H1 (cell line): ENCODE measurements at regions not wholly inside any gene's neighbourhood (a gene's known extent, or its start where the extent isn't known, plus 50 kb on each side); places are given as distances from the start of the nearest gene placed in this dataset.

Source experiments
- CTCF ChIA-PET: fragments of 300-600 bp; sonication (Branson Sonifier 250); formaldehyde crosslinking; loops from one replicate; lab custom pipeline; 2021; ENCODE audit not compliant: partially characterized antibody; lab: Charles Lee
- POLR2A ChIA-PET: fragments of 300-600 bp; sonication (Branson Sonifier 250); formaldehyde crosslinking; loops from one replicate; lab custom pipeline; 2021; ENCODE audit warnings: inconsistent platforms; ENCODE audit not compliant: partially characterized antibody; lab: Charles Lee
- DNase-seq, 2 experiments: peaks; one replicate each; pipeline versions ENCODE4 v3.0.0 to v3.0.0-alpha.2; 2010 to 2022; ENCODE audit warnings: low spot score in 2 of 2, low read depth in 1 of 2, mixed read lengths in 1 of 2
- FAIRE-seq: peaks from 2 replicates; lab custom pipeline; 2011; peaks lifted over from hg19 to GRCh38; lab: Jason Lieb, UNC
- H2AFZ ChIP-seq: 2 replicates; pipeline ENCODE4 v1.8.1; 2012; ENCODE audit warnings: low read length, inconsistent platforms
- H2AK5ac ChIP-seq: 2 replicates; pipeline ENCODE4 v1.6.1; 2013; ENCODE audit warnings: low read depth, low read length
- H2BK120ac ChIP-seq: replicated peaks from 2 replicates; pipeline ENCODE3; 2013; ENCODE audit warnings: low read depth, low read length, inconsistent platforms
- H2BK12ac ChIP-seq: 2 replicates; pipeline ENCODE4 v1.6.1; 2013; ENCODE audit warnings: low read depth, low read length
- H2BK15ac ChIP-seq: 2 replicates; pipeline ENCODE4 v1.6.1; 2013; ENCODE audit warnings: low read length
- H2BK20ac ChIP-seq: 2 replicates; pipeline ENCODE4 v1.6.1; 2013; ENCODE audit warnings: low read length
- H2BK5ac ChIP-seq: 2 replicates; pipeline ENCODE4 v1.6.1; 2013; ENCODE audit warnings: low read depth, low read length
- H3K14ac ChIP-seq: 2 replicates; pipeline ENCODE4 v1.6.1; 2013; ENCODE audit warnings: inconsistent platforms; ENCODE audit not compliant: insufficient read length
- H3K18ac ChIP-seq: 2 replicates; pipeline ENCODE4 v1.6.1; 2013; ENCODE audit warnings: low read length; ENCODE audit errors: extremely low read depth
- H3K23ac ChIP-seq: 2 replicates; pipeline ENCODE4 v1.6.1; 2013; ENCODE audit warnings: inconsistent platforms; ENCODE audit not compliant: insufficient read length
- H3K23me2 ChIP-seq: 2 replicates; pipeline ENCODE4 v1.6.1; 2013; ENCODE audit warnings: low read depth, low read length
- H3K27ac ChIP-seq: 2 replicates; pipeline ENCODE4 v1.6.1; 2011; ENCODE audit warnings: low read depth, low read length, inconsistent platforms
- H3K27me3 ChIP-seq, 4 experiments: replicated peaks in 1 of 4; 1 replicate in 1 of 4; 2 replicates in 3 of 4; pipeline versions ENCODE4 v1.6.1 to v1.8.1; 2011 to 2013; ENCODE audit warnings: low read length in 3 of 4, mild to moderate bottlenecking in 3 of 4, inconsistent platforms in 2 of 4, mixed read lengths in 2 of 4, moderate library complexity in 1 of 4; ENCODE audit not compliant: control insufficient read depth in 3 of 4, insufficient read depth in 3 of 4; ENCODE audit errors: extremely low read depth in 1 of 4
- H3K36me3 ChIP-seq, 4 experiments: 2 replicates each; pipeline versions ENCODE4 v1.6.1 to v1.8.1; 2011 to 2013; ENCODE audit warnings: mild to moderate bottlenecking in 4 of 4, low read length in 3 of 4, moderate library complexity in 2 of 4, control low read depth in 1 of 4, inconsistent platforms in 1 of 4; ENCODE audit not compliant: insufficient read depth in 4 of 4, control insufficient read depth in 2 of 4
- H3K4ac ChIP-seq: replicated peaks from 2 replicates; pipeline ENCODE3; 2013; ENCODE audit warnings: low read length, low read depth, mixed read lengths, inconsistent platforms; ENCODE audit not compliant: insufficient read length
- H3K4me1 ChIP-seq, 4 experiments: replicated peaks in 1 of 4; 1 replicate in 1 of 4; 2 replicates in 3 of 4; pipeline versions ENCODE4 v1.6.1 to v1.8.1; 2011 to 2013; ENCODE audit warnings: low read length in 3 of 4, inconsistent platforms in 2 of 4, mixed read lengths in 1 of 4; ENCODE audit not compliant: insufficient read depth in 4 of 4, control insufficient read depth in 3 of 4
- H3K4me2 ChIP-seq, 2 experiments: 2 replicates each; pipeline versions ENCODE4 v1.6.1 to v1.8.1; 2011 to 2013; ENCODE audit warnings: low read depth in 2 of 2, low read length in 2 of 2, control low read depth in 1 of 2, inconsistent platforms in 1 of 2, mild to moderate bottlenecking in 1 of 2; ENCODE audit not compliant: insufficient read depth in 1 of 2
- H3K4me3 ChIP-seq, 4 experiments: fragments of 200-600, 300-600 bp in 1 of 4; sonication (generic), shearing (Covaris generic), sonication (Bioruptor Twin) in 1 of 4; 2 replicates each; pipeline versions ENCODE4 v1.5.1 to v1.8.1; 2011 to 2016; ENCODE audit warnings: low read length in 4 of 4, low read depth in 3 of 4, control low read depth in 2 of 4, inconsistent platforms in 2 of 4, mild to moderate bottlenecking in 2 of 4, mixed read lengths in 1 of 4, moderate library complexity in 1 of 4; ENCODE audit not compliant: insufficient read depth in 2 of 4; ENCODE audit errors: extremely low read depth in 1 of 4
- H3K56ac ChIP-seq: replicated peaks from 2 replicates; pipeline ENCODE3; 2013; ENCODE audit warnings: low read depth, mild to moderate bottlenecking, mixed read lengths, low read length, inconsistent platforms; ENCODE audit not compliant: insufficient read length
- H3K79me1 ChIP-seq: 2 replicates; pipeline ENCODE4 v1.6.1; 2013; ENCODE audit warnings: low read depth, low read length, control low read depth
- H3K79me2 ChIP-seq, 2 experiments: 2 replicates each; pipeline versions ENCODE4 v1.6.1 to v1.8.1; 2012 to 2013; ENCODE audit warnings: low read length in 2 of 2, mild to moderate bottlenecking in 2 of 2, inconsistent platforms in 1 of 2; ENCODE audit not compliant: insufficient read depth in 2 of 2, control insufficient read depth in 1 of 2
- H3K9ac ChIP-seq, 4 experiments: replicated peaks in 1 of 4; 1 replicate in 1 of 4; 2 replicates in 3 of 4; pipeline versions ENCODE4 v1.6.1 to v1.8.1; 2011 to 2013; ENCODE audit warnings: low read depth in 3 of 4, low read length in 3 of 4, control low read depth in 2 of 4, mild to moderate bottlenecking in 2 of 4, moderate library complexity in 2 of 4, inconsistent platforms in 1 of 4; ENCODE audit errors: extremely low read depth in 1 of 4
- H3K9me3 ChIP-seq, 2 experiments: 2 replicates each; pipeline versions ENCODE4 v1.6.1 to v1.8.1; 2012 to 2013; ENCODE audit warnings: mild to moderate bottlenecking in 2 of 2, moderate library complexity in 2 of 2, control low read depth in 1 of 2, inconsistent platforms in 1 of 2, low read depth in 1 of 2, low read length in 1 of 2, mixed read lengths in 1 of 2; ENCODE audit not compliant: insufficient read depth in 2 of 2
- H4K20me1 ChIP-seq, 2 experiments: replicated peaks in 1 of 2; 2 replicates each; pipeline versions ENCODE3 to v1.8.1; 2011 to 2013; ENCODE audit warnings: inconsistent platforms in 2 of 2, low read length in 2 of 2, mild to moderate bottlenecking in 1 of 2; ENCODE audit not compliant: insufficient read depth in 2 of 2, control insufficient read depth in 1 of 2
- H4K5ac ChIP-seq: 2 replicates; pipeline ENCODE4 v1.6.1; 2013; ENCODE audit warnings: low read length, low read depth, mixed read lengths, inconsistent platforms; ENCODE audit not compliant: insufficient read length
- H4K8ac ChIP-seq: 2 replicates; pipeline ENCODE4 v1.8.0; 2013; ENCODE audit warnings: mild to moderate bottlenecking, moderate library complexity, low read length, inconsistent platforms; ENCODE audit not compliant: insufficient read depth; ENCODE audit errors: extremely low read depth
- H4K91ac ChIP-seq: replicated peaks from 2 replicates; pipeline ENCODE3; 2013; ENCODE audit warnings: low read length, mixed read lengths, inconsistent platforms; ENCODE audit not compliant: insufficient read length
- BCL11A ChIP-seq, 2 experiments: IDR thresholded peaks; one replicate each; pipeline ENCODE4 v1.6.1; 2011; ENCODE audit warnings: low read depth in 2 of 2, low read length in 2 of 2, mild to moderate bottlenecking in 2 of 2
- BRCA1 ChIP-seq: IDR thresholded peaks from 2 replicates; pipeline ENCODE4 v1.6.1; 2012; ENCODE audit warnings: low read depth, low read length, improper control_type of control experiment
- CBX8 ChIP-seq: fragments of 300-800, 300-1000 bp; sonication (generic); IDR thresholded peaks from 2 replicates; pipeline ENCODE4 v1.7.1; 2016; ENCODE audit warnings: low read depth, low read length, borderline replicate concordance
- CEBPB ChIP-seq: IDR thresholded peaks from 2 replicates; pipeline ENCODE4 v1.6.1; 2012; ENCODE audit warnings: low read depth, low read length
- CTBP2 ChIP-seq: IDR thresholded peaks from 2 replicates; pipeline ENCODE4 v1.7.0; 2011; ENCODE audit warnings: borderline replicate concordance, mild to moderate bottlenecking, moderate library complexity, mixed read lengths, low read length; ENCODE audit not compliant: insufficient read depth, insufficient read length
- EZH2 ChIP-seq: fragments of 200-600 bp; sonication (generic); IDR thresholded peaks from 2 replicates; pipeline ENCODE4 v1.7.1; 2012; ENCODE audit warnings: low read depth, mild to moderate bottlenecking, moderate library complexity, low read length, inconsistent platforms; ENCODE audit not compliant: severe bottlenecking
- FOSL1 ChIP-seq: IDR thresholded peaks from 2 replicates; pipeline ENCODE4 v1.6.1; 2011; ENCODE audit warnings: mild to moderate bottlenecking, low read depth, low read length, moderate library complexity; ENCODE audit not compliant: insufficient read depth
- KDM5A ChIP-seq: fragments of 200-600 bp; IDR thresholded peaks from 2 replicates; pipeline ENCODE4 v1.7.1; 2012; ENCODE audit warnings: mild to moderate bottlenecking, low read length, inconsistent platforms, mixed read lengths
- MAFK ChIP-seq: IDR thresholded peaks from 2 replicates; pipeline ENCODE4 v1.6.1; 2012; ENCODE audit warnings: low read depth, mild to moderate bottlenecking, improper control_type of control experiment, low read length
- RBBP5 ChIP-seq: IDR thresholded peaks from 2 replicates; pipeline ENCODE4 v1.7.1; 2012; ENCODE audit warnings: low read depth, mild to moderate bottlenecking, inconsistent platforms, low read length, moderate library complexity, borderline replicate concordance
- TAF7 ChIP-seq: optimal IDR thresholded peaks from 2 replicates; pipeline ENCODE3; 2011; ENCODE audit warnings: low read depth, mild to moderate bottlenecking, inconsistent platforms, low read length, moderate library complexity, borderline replicate concordance
- WGBS, 2 experiments: shearing (Covaris generic) in 1 of 2; methylation state at CpG; one replicate each; pipeline versions ENCODE4 v1.1.6 to v1.1.7; 2013 to 2015; ENCODE audit warnings: low lambda C conversion rate in 2 of 2, mixed read lengths in 2 of 2, inconsistent platforms in 1 of 2, low coverage in 1 of 2, missing lambda C conversion rate in 1 of 2; ENCODE audit not compliant: insufficient replicate concordance in 2 of 2, insufficient coverage in 1 of 2, insufficient read length in 1 of 2; ENCODE audit errors: extremely low coverage in 1 of 2, missing lambda C conversion rate in 1 of 2; 5-methylcytosine and 5-hydroxymethylcytosine counted together
- TF ChIP-seq, protein P1 (sequence below): IDR thresholded peaks from 2 replicates; pipeline ENCODE4 v1.6.1; 2012; ENCODE audit warnings: inconsistent platforms
- TF ChIP-seq, protein P2 (sequence below): IDR thresholded peaks from 2 replicates; pipeline ENCODE4 v1.6.1; 2011; ENCODE audit warnings: low read depth, mild to moderate bottlenecking, low read length; ENCODE audit not compliant: insufficient read depth

DNA sequence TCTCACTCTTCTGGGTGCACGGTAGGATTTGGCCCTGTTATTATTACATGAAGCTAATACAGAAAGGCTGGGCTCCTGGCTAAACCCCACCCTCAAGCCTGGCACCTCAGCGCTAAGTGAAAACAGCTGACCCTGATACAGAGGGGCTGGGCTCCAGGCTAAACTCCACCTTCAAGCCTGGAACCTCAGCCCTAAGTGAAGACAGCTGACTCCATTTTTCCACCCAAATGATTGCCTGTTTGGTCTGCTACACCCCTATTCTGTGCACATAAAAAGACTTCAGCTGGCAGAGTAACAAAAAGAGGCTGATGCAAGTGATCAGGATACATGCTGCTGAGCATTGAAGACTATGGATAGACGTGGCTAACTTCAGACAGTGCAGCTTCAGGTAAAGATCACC is 148.4 kb upstream of the CLINT1 start:
- Histone ChIP-seq H2BK5ac (no peak overlapping the region), H3K9ac (no peak overlapping the region), H3K4me1 (peaks cover 0 to 5% (median 2%) of the 10 kb centered on the region in 4 experiments; a peak in 2 of 7 replicates), H3K23me2 (no peaks in the 10 kb centered on the region), H3K27ac (no peak overlapping the region), H2BK15ac (no peak overlapping the region), H3K27me3 (no peaks in the 10 kb centered on the region), H3K79me1 (no peaks in the 10 kb centered on the region), H3K79me2 (no peaks in the 10 kb centered on the region), H3K14ac (no peak overlapping the region), H4K8ac (peak overlapping the region; percentile 45; the same call in 1 of the 2 replicates), H2BK12ac (no peak overlapping the region), H4K91ac (no peak overlapping the region), H2AFZ (0 out of 2 replicates have a peak overlapping the region, but pooled peaks have one; percentile 25), H2BK20ac (no peak overlapping the region), H3K23ac (no peak overlapping the region), H3K56ac (no peak overlapping the region), H4K5ac (no peak overlapping the region), H3K4me2 (no peak overlapping the region), H3K4me3 (no peak overlapping the region), H3K36me3 (no peaks in the 10 kb centered on the region), H4K20me1 (no peaks in the 10 kb centered on the region), H3K18ac (no peak overlapping the region), H2AK5ac (no peak overlapping the region), H2BK120ac (no peak overlapping the region), H3K9me3 (no peaks in the 10 kb centered on the region), H3K4ac (no peak overlapping the region)
- DNase-seq (no peak), FAIRE-seq (no peak)
- POLR2A ChIA-PET: no interaction called here
- WGBS, 2 experiments: 91% methylated on average over 3 of the region's 3 CpGs; no CpG with 5 or more reads in 1 of the 2 experiments
- CTCF ChIA-PET: interaction anchor here (1.1 to 3.6 kb wide), 2 partner anchors 12 to 143 kb away, joined by 3 to 17 read pairs; no protein-coding TSS in a partner anchor
- no peak for TF ChIP-seq RBBP5
- no peak for TF ChIP-seq BRCA1
- no peak for TF ChIP-seq CBX8
- TF ChIP-seq FOSL1: no peak
- no peak for TF ChIP-seq CTBP2
- TF ChIP-seq EZH2: no peak
- TF ChIP-seq TAF7: no peak
- TF ChIP-seq, protein P1, sequence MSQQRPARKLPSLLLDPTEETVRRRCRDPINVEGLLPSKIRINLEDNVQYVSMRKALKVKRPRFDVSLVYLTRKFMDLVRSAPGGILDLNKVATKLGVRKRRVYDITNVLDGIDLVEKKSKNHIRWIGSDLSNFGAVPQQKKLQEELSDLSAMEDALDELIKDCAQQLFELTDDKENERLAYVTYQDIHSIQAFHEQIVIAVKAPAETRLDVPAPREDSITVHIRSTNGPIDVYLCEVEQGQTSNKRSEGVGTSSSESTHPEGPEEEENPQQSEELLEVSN: no peak
- TF ChIP-seq MAFK: no peak
- TF ChIP-seq, protein P2, sequence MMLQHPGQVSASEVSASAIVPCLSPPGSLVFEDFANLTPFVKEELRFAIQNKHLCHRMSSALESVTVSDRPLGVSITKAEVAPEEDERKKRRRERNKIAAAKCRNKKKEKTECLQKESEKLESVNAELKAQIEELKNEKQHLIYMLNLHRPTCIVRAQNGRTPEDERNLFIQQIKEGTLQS: no peak
- TF ChIP-seq CEBPB: no peak
- TF ChIP-seq BCL11A (IDR thresholded peaks at IDR 0.05; ENCODE audit: low read depth in 2 of 2, low read length in 2 of 2): no peak
- no peak for TF ChIP-seq KDM5A
